SW 1271 (cell line): ENCODE measurements at regions not wholly inside any gene's neighbourhood (a gene's known extent, or its start where the extent isn't known, plus 50 kb on each side); places are given as distances from the start of the nearest gene placed in this dataset.

Experiments
- DNase-seq, 2 experiments: peaks; one replicate each; lab custom pipeline; 2025; lab: John Stamatoyannopoulos, UW

- DNase-seq, result no peak
These were observed 174.1 kb upstream of the EEA1 start for GRCh38 chr12:93103154-93103553.

GRCh38 chr12:93104535-93104934 lies 175.4 kb upstream of the EEA1 start:
- DNase-seq, result no peak

GRCh38 chr12:93106910-93107309 lies 177.8 kb upstream of the EEA1 start:
- DNase-seq, result no peak

- DNase-seq, result no peak
These were observed 178.6 kb upstream of the EEA1 start for GRCh38 chr12:93107514-93108312.

- DNase-seq, result no peak
These were observed 179.9 kb upstream of the EEA1 start for GRCh38 chr12:93108985-93109384.

- no peak for DNase-seq
These were observed 180.6 kb upstream of the EEA1 start for GRCh38 chr12:93109551-93110203.

- DNase-seq, result no peak
These were observed 182.7 kb upstream of the EEA1 start for GRCh38 chr12:93111773-93112172.

- DNase-seq, result no peak
These were observed 184.4 kb upstream of the EEA1 start for GRCh38 chr12:93113317-93114006.

GRCh38 chr12:93115198-93115601 lies 186.1 kb upstream of the EEA1 start:
- DNase-seq, result no peak

- DNase-seq, result no peak
These were observed 186.6 kb upstream of the EEA1 start for GRCh38 chr12:93115646-93116045.

GRCh38 chr12:93116632-93117031 lies 187.5 kb upstream of the EEA1 start:
- DNase-seq, result no peak

GRCh38 chr12:93121729-93122488 lies 192.8 kb upstream of the EEA1 start:
- DNase-seq, result no peak

GRCh38 chr12:93122569-93123091 lies 193.5 kb upstream of the EEA1 start:
- no peak for DNase-seq

- no peak for DNase-seq
These were observed 196.0 kb upstream of the EEA1 start for GRCh38 chr12:93125126-93125525.

- no peak for DNase-seq
These were observed 197.0 kb upstream of the EEA1 start for GRCh38 chr12:93126069-93126474.

- DNase-seq, result no peak
These were observed 198.0 kb upstream of the EEA1 start for GRCh38 chr12:93127107-93127560.

GRCh38 chr12:93127582-93128331 lies 198.7 kb upstream of the EEA1 start:
- no peak for DNase-seq

- no peak for DNase-seq
These were observed 199.2 kb upstream of the EEA1 start for GRCh38 chr12:93128332-93128707.

- DNase-seq, result no peak
These were observed 201.4 kb upstream of the EEA1 start for GRCh38 chr12:93130366-93131054.

GRCh38 chr12:93133361-93133760 lies 204.3 kb upstream of the EEA1 start:
- DNase-seq, result no peak
